HS-27A (cell line): ENCODE measurements at regions not wholly inside any gene's neighbourhood (a gene's known extent, or its start where the extent isn't known, plus 50 kb on each side); places are given as distances from the start of the nearest gene placed in this dataset.
"Not testable (repeated sequence)": the region's sequence is repeated elsewhere in the genome, so short reads cannot be mapped to it uniquely, and the experiment has no call there.

ENCODE experiments used
- DNase-seq: peaks from one replicate; pipeline ENCODE4 v3.0.0-alpha.2; 2012; ENCODE audit warnings: low read depth, missing footprints

DNA sequence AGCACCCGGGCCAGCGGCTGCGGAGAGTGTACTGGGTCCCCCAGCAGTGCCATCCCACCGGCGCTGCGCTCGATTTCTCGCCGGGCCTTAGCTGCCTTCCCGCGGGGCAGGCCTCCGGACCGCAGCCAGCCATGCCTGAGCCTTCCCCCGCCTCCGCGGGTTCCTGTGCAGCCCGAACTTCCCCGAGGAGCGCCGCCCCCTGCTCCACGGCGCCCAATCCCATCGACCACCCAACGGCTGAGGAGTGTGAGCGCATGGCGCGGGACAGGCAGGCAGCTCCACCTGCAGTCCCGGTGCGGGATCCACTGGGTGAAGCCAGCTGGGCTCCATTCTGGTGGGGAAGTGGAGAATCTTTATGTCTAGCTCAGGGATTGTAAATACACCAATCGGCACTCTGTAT, 325.4 kb downstream of the PPP1R3A start:
- not testable (repeated sequence) for DNase-seq

DNA sequence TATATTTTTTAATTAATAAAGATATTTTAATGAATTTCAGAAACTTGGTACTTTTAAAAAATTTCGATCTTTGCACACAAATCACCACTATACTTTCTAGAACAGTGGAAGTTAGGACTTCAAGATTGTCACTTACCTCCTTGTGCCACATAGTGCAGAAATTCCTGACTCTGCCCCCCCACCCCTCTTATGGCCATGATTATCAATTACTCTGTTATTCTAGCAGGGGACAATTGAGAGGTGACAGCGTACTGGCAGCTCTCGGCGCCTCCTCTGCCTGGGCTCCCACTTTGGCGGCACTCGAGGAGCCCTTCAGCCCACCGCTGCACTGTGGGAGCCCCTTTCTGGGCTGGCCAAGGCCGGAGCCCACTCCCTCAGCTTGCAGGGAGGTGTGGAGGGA, 325.9 kb downstream of the PPP1R3A start:
- not testable (repeated sequence) for DNase-seq

DNA sequence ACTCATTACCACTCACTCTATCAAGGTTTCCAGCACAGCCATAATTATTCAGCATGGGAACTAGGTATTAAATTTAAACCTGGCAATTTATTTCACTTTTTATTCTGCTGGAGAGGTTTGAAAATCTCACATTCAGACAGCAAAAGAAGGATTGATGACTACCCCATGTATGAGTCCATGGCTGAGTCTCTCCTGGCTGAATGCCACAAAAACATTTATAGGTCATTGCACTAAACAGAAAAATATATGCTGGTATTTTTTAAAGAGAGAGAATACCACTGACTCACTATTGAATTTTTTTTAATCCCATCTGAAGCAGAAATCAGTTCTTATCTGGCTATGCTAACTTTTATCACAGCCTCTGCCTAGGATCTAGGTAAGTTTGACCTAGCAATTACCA, 336.3 kb downstream of the PPP1R3A start:
- DNase-seq: no peak

DNA sequence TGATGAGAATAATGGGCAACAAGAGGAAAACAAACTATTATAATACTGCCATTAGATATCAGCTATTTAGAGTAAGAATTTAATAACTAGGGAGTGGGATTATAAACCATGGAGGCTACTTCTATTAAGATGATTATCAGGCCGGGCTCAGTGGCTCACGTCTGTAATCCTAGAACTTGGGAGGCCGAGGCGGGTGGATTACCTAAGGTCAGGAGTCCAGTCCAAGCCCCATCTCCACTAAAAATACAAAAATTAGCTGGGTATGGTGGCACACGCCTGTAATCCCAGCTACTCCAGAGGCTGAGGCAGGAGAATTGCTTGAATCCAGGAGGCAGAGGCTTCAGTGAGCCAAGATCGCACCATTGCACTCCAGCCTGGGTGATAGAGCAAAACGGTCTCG, 355.6 kb downstream of the PPP1R3A start:
- DNase-seq: not testable (repeated sequence)

DNA sequence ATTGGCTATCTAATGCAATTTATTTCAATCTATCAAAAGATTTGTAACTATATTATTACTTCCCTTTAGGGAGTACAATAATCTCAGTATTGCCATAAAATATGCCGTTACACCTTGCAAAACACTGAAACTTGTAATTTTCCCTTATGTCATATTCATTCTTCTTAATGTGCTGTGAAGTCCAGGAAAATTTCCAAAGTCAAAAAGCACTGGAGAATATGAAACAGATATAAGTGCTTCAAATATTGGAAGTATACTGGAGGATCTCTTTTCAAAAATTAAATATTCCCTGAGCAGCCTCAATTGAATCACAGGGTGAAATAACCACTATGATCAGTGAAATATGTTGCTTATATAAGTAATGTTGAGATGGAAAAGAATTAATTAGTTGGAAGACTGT, 356.0 kb downstream of the PPP1R3A start:
- DNase-seq: no peak

DNA sequence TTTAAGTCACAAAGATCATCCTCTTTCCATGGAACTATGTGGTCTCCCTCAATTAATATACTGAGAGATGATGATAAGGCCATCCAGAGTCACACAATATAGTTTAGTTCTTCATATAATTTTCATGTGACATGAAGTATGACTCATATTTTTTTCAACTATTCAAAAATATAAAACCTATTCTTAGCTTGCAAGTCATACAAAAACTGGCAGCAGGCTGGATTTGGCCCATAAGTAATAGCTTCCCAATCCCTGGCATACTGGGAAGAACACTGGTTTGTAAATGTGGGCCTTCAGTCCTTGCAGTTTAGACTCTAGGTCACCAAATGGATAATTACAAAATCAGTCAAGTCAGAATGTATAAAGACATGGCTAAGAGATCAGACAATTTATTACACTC, 356.6 kb downstream of the PPP1R3A start:
- DNase-seq: no peak

DNA sequence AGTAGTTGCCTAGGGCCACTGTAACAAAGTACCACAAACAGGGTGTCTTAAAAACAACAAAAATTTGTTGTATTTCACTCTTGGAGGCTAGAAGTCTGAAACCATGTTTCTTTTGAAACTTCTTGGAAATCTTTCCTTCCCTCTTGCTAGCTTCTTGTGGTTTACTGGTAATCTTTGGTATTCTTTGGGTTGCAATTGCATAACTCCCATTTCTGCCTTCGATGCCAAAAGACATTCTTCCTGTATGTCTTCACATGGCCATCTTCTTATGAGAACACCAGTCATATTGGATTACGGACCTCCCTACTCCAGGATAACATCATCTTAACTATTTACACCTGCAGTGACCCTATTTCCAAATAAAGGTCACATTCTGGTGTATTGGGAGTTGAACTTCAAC, 357.4 kb downstream of the PPP1R3A start:
- DNase-seq: no peak

DNA sequence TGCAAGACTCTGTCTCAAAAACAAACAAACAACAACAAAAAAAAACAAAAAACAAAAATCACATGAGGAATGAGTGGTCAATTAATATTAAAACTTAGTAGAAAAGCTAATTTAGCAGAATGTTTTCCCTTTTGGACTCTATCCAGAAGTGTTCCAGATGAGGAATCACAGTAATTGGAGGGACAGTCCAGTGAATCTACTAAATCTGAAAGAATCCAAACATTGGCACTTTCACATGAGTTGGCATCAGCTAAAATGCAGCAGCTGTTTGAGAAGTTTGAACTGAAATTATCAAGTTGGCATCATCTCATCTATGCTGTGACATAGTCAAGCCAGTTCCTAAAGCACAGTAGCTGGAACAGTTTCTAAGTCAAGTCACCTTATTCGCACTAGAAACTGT, 367.8 kb downstream of the PPP1R3A start:
- DNase-seq: no peak

DNA sequence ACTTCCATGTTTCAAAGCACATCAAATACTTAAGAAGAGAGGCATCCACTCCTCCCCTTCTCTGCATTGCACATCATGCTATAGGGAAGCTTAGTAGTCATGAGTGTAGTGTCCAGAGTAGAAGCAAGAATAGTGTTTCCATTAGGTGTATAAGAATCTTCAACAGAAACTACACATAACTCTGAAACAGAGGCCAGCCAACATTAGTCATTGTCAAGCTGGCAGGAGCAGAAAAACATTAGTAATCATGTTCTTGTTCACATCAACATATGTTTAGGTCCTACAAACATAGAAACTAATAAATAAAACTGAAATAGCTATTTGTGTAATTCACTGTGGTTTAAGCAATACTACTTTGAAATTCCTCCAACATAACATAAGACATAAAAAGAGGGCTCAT, 370.2 kb downstream of the PPP1R3A start:
- DNase-seq: no peak

DNA sequence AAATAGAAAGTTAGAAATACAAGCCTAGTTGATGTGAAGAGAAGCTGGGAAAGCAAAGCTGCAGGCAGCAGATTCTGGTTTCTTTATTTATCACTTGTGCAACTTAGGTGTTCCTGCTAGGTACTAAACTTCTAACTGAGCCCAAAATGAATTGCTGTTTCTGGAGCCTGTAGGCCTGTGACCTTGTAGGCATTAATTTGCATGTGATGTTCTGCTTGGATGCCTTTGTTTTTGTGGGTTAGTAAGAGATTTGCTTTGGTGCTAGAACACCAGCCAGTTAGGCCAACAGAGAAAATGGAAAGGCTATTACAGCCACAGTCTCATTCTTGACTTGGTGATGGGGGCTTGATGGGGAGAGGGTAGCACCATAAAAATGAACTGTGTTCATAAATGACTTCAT, 370.7 kb downstream of the PPP1R3A start:
- no peak for DNase-seq

DNA sequence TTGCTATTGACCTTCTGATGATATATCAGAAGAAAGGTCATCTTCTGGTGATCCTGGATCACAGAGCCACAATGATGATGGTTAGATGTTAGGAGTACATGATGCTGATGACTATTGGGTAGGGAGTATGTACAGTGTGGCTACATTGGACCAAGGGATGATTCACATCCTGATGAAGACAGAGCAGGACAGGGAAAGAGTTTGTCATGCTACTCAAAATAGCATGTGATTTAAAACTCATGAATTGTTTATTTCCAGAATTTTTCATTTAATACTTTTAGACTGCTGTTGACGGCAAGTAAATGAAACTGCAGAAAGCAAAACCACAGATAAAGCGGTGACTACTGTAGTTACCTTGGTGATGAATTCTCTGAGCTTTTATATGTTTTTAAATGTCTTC, 397.3 kb downstream of the PPP1R3A start:
- DNase-seq: no peak

DNA sequence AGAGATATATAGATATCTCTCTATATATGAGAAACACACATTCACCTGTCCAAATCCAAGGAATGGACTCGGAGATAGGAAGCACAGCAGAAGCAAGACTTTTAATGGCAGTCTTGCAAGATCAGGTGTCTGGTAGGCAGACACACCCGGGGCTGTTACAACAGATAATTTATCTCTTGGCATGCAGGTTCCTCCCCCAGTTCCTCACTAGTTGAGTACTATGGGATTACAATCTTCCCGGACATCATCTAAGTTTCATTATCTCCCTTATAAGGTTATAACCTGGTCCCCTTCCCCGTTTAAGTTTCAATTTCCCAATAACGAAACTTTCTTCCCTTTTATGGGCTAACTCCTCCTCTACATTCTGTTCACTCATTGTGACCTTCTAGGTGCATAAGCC, 399.3 kb downstream of the PPP1R3A start:
- no peak for DNase-seq

DNA sequence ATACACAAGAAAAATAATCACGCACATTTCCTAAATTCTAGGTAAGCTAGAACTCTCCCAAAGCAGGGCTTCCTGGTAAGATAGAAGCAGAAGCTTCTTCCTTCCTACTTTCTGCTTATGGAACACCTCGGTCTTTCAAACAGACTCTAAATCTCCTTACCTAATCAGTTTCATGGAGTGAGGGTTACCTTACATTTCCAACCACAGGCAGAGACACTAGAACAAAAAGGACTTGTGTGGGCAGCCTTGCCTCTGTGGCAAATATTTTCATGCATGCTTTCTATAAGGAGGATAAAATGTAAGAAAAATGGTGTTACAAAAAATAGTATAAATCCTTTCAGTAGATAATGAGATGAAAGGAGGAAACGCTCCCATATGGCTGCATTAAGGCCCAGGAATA, 386.3 kb upstream of the SMIM30 start:
- DNase-seq: no peak

DNA sequence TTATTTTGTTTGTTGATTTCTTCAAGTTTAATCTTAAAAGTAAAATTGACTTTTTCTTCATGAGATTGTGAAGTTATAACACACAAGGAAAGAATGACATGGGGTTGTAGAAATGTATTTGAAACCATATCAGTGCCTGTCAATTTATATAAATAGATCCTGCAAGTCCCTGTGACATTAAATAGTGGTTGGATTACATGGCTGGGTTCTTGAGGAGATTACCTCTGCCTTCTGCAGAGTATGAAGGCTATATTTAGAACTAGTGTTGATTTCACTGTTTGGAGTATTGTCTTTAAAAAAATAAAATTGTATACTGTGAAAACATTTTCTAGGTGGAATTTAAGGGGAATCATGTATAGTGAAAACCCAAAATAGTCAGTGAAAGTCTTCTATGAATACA, 385.8 kb upstream of the SMIM30 start:
- no peak for DNase-seq

DNA sequence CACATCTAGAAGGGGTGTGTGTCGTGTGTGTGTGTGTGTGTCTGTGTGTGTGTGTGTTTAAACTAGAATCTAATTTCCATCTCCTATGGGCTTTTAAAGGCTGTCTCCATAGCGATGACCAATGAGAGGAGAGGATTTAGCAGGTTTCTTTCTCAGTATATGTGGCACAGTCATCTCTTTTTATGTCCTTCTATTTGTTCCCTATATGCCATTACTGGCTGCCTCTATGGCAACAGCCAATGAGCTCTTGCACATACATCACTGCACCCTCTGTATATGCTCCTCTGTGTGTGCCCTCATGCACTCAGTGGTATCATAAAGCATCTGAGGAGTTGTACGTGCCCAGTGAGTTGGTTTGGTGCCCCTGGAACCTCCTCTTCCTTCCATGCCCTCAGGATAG, 378.2 kb upstream of the SMIM30 start:
- DNase-seq: not testable (repeated sequence)

DNA sequence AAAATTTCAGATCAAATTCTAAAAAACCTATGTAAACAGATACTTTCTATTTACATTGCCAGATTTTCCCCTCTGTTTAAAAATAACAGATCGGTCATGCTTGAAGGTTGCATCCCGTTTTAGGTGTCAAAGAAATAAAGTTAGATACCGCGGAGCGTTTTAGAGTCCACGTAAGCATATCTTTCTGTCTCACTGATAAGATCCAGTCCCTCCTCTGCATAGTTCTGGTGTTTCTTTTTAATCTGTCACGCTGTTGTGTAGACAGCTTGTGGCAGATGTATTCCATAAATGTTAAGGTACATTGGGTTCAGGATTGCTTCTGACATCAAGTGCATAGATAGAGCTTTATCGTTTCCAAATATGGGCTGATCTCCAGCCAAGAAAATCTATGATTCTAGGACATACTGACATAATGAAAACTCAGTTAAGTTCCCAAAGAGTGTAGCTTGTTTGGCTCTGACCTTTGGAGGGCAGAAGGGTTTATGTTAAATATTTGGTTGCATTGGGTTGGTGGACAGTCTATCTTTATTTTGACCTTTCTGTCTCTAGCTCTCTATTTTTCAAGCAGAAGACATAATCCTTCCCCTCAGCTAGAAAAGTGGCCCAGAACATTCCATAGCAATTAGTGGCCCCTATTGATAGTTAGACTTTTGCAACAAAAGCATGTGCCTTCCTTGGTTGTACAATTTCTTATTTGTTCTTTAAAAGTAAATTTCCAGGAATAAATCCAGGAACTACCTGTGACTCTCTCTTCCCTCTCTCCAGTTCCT, 376.6 kb upstream of the SMIM30 start:
- not testable (repeated sequence) for DNase-seq

DNA sequence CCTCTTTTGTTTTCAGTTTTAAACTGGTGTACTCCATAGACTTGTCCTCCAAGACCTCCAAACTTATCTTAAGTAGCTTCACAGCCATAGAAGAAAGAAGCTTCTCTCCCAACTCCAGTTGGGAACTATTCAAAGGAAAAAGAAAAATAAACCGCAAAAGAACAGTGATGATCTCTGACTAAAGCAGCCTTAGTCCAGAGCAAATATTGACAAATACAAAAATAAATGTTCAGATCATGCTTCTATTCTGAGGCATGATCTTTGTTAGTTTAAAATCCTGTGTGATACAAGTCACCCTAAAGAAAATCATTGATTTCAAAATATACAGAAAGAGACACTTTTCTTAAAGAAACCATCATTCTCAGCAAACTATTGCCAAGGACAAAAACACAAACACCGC, 373.0 kb upstream of the SMIM30 start:
- no peak for DNase-seq

DNA sequence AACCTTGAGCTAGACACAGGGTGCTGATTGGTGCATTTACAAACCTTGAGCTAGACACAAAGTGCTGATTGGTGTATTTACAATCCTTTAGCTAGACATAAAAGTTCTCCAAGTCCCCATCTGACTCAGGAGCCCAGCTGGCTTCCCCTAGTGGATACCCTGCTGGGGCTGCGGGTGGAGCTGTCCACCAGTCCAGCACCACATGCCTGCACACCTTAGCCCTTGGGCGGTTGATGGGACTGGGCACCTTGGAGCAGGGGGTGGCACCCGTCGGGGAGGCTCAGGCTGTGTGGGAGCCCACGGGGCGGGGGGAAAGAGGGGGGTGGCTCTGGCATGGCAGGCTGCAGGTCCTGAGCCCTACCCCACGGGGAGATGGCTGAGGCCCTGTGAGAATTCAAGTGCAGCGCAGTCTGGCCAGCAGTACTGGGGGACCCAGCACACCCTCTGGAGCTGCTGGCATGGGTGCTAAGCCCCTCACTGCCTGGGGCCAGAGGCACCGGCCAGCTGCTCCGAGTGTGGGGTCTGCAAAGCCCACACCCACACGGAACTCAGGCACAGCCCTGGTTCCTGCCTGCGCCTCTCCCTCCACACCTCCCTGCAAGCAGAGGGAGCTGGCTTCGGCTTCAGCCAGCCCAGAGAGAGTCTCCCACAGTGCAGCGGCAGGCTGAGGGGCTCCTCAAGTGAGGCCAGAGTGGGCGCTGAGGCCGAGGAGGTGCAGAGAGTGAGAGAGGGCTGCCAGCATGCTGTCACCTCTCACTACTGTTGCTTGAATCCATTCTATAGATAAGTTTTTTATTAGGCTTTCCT, 369.8 kb upstream of the SMIM30 start:
- no peak for DNase-seq

DNA sequence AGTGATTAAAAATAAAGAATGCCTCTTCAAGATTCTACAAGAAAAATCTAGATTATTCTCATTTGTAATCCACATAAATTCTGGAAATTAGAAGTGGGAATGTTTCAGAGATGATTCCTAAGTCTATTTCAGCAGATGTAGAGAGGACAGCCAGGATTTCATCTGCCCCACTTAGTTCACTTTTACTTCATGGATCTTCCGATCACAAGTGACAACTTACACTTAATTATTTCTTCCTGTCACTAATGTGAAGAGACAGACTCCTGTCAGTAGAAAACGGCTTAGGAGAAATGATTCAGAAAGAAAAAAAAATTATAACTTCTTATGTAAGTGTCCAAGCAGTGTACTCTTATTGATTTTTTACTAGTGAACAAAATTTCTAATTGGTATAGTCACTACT, 368.2 kb upstream of the SMIM30 start:
- DNase-seq: no peak

DNA sequence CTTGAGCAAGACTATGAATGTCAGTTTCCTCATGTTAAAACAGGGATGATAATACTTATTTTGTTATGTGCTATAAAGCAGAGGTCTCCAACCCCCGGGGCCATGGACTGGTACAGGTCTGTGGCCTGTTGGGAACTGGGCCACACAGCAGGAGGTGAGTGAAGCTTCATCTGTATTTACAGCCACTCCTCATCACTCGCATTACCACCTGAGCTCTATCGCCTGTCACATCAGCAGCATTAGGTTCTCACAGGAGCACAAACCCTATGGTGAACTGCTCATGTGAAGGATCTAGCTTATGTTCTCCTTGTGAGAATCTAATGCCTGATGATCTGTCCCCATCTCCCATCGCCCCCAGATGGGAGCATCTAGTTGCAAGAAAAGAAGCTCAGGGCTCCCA, 365.3 kb upstream of the SMIM30 start:
- DNase-seq: no peak

DNA sequence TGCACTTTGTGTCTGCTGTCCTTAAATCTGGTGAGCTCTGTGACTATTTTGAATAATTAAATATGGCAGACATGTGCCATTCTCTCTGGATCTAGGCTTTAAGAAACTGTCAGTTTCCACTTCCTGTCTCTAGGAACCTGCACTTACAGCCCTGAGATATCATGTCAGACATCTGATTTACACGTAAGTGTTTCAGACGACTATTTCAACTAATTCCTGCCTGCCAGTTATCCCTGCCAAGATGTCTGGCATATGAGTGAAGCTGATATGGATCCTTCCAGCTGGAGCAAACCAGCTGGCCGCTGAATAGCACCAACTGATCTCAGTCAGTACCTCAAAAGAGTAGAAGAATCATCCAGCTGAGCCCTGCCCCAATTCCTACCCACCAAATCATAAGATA, 362.2 kb upstream of the SMIM30 start:
- no peak for DNase-seq

DNA sequence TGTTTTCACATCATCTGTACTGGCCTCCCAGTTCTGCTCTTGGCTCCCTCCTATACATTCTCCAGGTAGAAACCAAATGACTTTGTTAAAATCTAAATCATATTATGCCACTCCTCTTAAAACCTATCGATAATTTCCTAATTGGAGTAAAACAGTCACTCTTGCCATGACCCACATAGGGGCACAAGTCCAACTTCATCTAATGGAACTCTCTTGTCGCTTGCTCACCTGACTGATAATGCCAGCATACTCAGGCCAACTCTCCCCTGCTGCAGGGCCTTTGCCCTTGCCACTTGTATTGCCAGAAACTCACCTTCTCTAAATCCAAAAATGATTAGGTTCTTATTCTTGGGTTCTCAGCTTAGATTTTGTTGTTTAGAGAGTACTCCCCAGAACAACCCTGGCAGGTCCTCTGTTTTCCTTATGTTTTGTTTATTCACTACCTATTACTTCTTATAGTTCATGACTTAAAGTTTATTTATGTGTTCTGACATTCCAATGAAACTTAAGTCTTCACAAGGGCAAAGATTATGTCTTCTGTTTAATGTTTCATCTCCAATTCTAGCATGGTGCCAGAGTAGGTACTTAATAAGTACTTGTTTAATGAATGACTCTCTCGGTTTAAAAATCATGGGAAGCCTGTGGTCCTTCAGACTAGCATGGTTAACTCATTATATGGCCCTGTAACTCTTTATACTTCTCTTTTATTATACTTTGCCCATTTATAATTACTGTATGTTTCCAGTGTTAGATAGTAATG, 345.9 kb upstream of the SMIM30 start:
- no peak for DNase-seq

DNA sequence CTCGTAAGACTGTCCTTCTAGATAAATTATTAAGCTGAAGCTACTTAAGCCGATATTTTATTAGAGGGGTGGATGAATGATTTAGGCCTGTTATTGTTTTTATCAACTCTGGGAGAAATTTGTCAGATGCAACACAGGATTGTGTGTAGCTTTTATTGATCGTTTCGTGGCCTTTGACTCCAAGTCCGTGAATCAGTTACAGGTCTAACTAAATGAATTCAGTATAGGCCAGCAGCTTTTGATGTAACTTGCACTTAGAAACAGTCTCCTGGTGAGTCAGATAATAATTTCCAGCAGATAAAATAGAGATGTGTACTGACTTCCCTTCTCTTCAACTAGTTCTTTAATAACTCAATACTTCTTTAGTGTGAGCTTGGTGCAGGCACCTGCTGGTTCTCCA, 341.7 kb upstream of the SMIM30 start:
- DNase-seq: no peak
